Gastroesophageal sphincter (tissue), 4 donors: ENCODE measurements at regions not wholly inside any gene's neighbourhood (a gene's known extent, or its start where the extent isn't known, plus 50 kb on each side); places are given as distances from the start of the nearest gene placed in this dataset.
"Not testable (repeated sequence)": the region's sequence is repeated elsewhere in the genome, so short reads cannot be mapped to it uniquely, and the experiment has no call there.

Experiments
- ATAC-seq: fragments of 150-250 bp; one replicate; pipeline ENCODE4 v1.9.1; 2016; ENCODE audit warnings: mild to moderate bottlenecking, moderate library complexity
- H3K27ac ChIP-seq, 4 donors: fragments of 200-600 bp; sonication (generic) in 3 of 4; 1 replicate in 3 of 4; 2 replicates in 1 of 4; pipeline ENCODE4 v1.5.1; 2016 to 2019
- H3K27me3 ChIP-seq: fragments of 200-600 bp; sonication (generic); one replicate; pipeline ENCODE4 v1.5.1; 2019
- H3K36me3 ChIP-seq, 2 donors: fragments of 200-600 bp; sonication (generic); one replicate each; pipeline ENCODE4 v1.5.1; 2019; ENCODE audit warnings: control low read depth in 1 of 2
- H3K4me1 ChIP-seq, 3 donors: fragments of 200-600 bp; sonication (generic); 1 replicate in 2 of 3; 2 replicates in 1 of 3; pipeline ENCODE4 v1.5.1; 2016 to 2019; ENCODE audit warnings: control low read depth in 2 of 3
- H3K4me3 ChIP-seq, 2 donors: fragments of 200-600 bp; sonication (generic); one replicate each; pipeline ENCODE4 v1.5.1; 2019; ENCODE audit warnings: mild to moderate bottlenecking in 1 of 2, moderate library complexity in 1 of 2
- H3K9me3 ChIP-seq, 3 donors: fragments of 200-600 bp; sonication (generic); one replicate each; pipeline ENCODE4 v1.5.1; 2017 to 2019; ENCODE audit warnings: control low read depth in 2 of 3
- CTCF ChIP-seq, 4 experiments: fragments of 200-600 bp in 2 of 4; fragments of 450-650 bp in 2 of 4; sonication (generic) in 1 of 4; IDR thresholded peaks; one replicate each; pipeline ENCODE4 v1.5.1; 2017 to 2019; ENCODE audit warnings: antibody characterized with exemption in 4 of 4, mild to moderate bottlenecking in 2 of 4, moderate library complexity in 2 of 4
- EP300 ChIP-seq: sonication (generic); formaldehyde crosslinking; IDR thresholded peaks from one replicate; pipeline ENCODE4 v1.6.1; 2017; ENCODE audit warnings: antibody characterized with exemption, mild to moderate bottlenecking
- POLR2A ChIP-seq, 2 donors: fragments of 450-650 bp; IDR thresholded peaks; one replicate each; pipeline ENCODE4 v1.6.1; 2017; ENCODE audit warnings: antibody characterized with exemption in 2 of 2, mild to moderate bottlenecking in 2 of 2, moderate library complexity in 1 of 2
- POLR2AphosphoS5 ChIP-seq: sonication (generic); formaldehyde crosslinking; IDR thresholded peaks from one replicate; pipeline ENCODE4 v1.6.1; 2017; ENCODE audit warnings: antibody characterized with exemption
- WGBS, 2 donors: methylation state at CpG; one replicate each; pipeline ENCODE4 v1.1.5; 2018; ENCODE audit warnings: low coverage in 1 of 2; 5-methylcytosine and 5-hydroxymethylcytosine counted together

- H3K27ac ChIP-seq, result no peak overlapping the region
- TF ChIP-seq POLR2A (IDR thresholded peaks at IDR 0.05), result no peak
- TF ChIP-seq CTCF (IDR thresholded peaks at IDR 0.05), result no peak
- no peak for TF ChIP-seq POLR2AphosphoS5
- no peak for TF ChIP-seq EP300
- no peak overlapping the region for H3K4me3 ChIP-seq
- no peaks in the 10 kb centered on the region for H3K4me1 ChIP-seq
- no peak for ATAC-seq
- no peaks in the 10 kb centered on the region for H3K36me3 ChIP-seq
- WGBS, 2 donors, result 70 to 82% methylated on average over 3 to 8 of the region's 8 CpGs
- H3K9me3 ChIP-seq, result no peaks in the 10 kb centered on the region
- H3K27me3 ChIP-seq, result no peaks in the 10 kb centered on the region
These were observed 300.1 kb upstream of the NPSR1 start for GRCh38 chr7:34357946-34358345.

- not testable (repeated sequence) for H3K9me3 ChIP-seq
These were observed 299.4 kb upstream of the NPSR1 start for GRCh38 chr7:34358578-34358977.

GRCh38 chr7:34361663-34362250, 296.3 kb upstream of the NPSR1 start:
- no peaks in the 10 kb centered on the region for H3K36me3 ChIP-seq
- H3K9me3 ChIP-seq, result no peaks in the 10 kb centered on the region
- no peaks in the 10 kb centered on the region for H3K4me1 ChIP-seq
- no peaks in the 10 kb centered on the region for H3K27me3 ChIP-seq
- no peak for ATAC-seq
- TF ChIP-seq POLR2AphosphoS5, result no peak
- no peak for TF ChIP-seq CTCF (IDR thresholded peaks at IDR 0.05)
- no peak for TF ChIP-seq EP300
- TF ChIP-seq POLR2A (IDR thresholded peaks at IDR 0.05), result no peak
- no peak overlapping the region for H3K4me3 ChIP-seq
- no peak overlapping the region for H3K27ac ChIP-seq
- WGBS, 2 donors, result 40 to 80% methylated on average over 1 to 3 of the region's 3 CpGs

More at GRCh38 chr7:34358578-34358977, 299.4 kb upstream of the NPSR1 start:
- H3K4me1 ChIP-seq, H3K36me3 ChIP-seq, H3K4me3 ChIP-seq, H3K27ac ChIP-seq, ATAC-seq, H3K27me3 ChIP-seq: not testable (repeated sequence)
- WGBS, 2 donors, result no CpG with 5 or more reads among the region's 1 CpG

- Histone ChIP-seq H3K27ac (no peak overlapping the region), H3K27me3 (no peaks in the 10 kb centered on the region), H3K9me3 (no peaks in the 10 kb centered on the region), H3K4me1 (no peaks in the 10 kb centered on the region), H3K36me3 (no peaks in the 10 kb centered on the region), H3K4me3 (no peak overlapping the region)
- ATAC-seq, result no peak
- 82% methylated on average over 2 of the region's 2 CpGs; no CpG with 5 or more reads in 1 of the 2 donors for WGBS, 2 donors
- TF ChIP-seq EP300 (no peak), CTCF (IDR thresholded peaks at IDR 0.05) (no peak), POLR2AphosphoS5 (no peak), POLR2A (IDR thresholded peaks at IDR 0.05) (no peak)
These were observed 295.4 kb upstream of the NPSR1 start for GRCh38 chr7:34362621-34363020.

- H3K27me3 ChIP-seq, result no peaks in the 10 kb centered on the region
- TF ChIP-seq POLR2AphosphoS5, result no peak
- TF ChIP-seq CTCF (IDR thresholded peaks at IDR 0.05), result no peak
- no peak for TF ChIP-seq EP300
- TF ChIP-seq POLR2A (IDR thresholded peaks at IDR 0.05), result no peak
- no peaks in the 10 kb centered on the region for H3K9me3 ChIP-seq
- no peak overlapping the region for H3K27ac ChIP-seq
- no peaks in the 10 kb centered on the region for H3K4me1 ChIP-seq
- H3K4me3 ChIP-seq, result no peak overlapping the region
- 78 to 81% methylated on average over 1 to 2 of the region's 2 CpGs for WGBS, 2 donors
- ATAC-seq, result no peak
- no peaks in the 10 kb centered on the region for H3K36me3 ChIP-seq
These were observed 293.9 kb upstream of the NPSR1 start for GRCh38 chr7:34364130-34364529.
